HG03457 (cell line): ENCODE measurements at regions not wholly inside any gene's neighbourhood (a gene's known extent, or its start where the extent isn't known, plus 50 kb on each side); places are given as distances from the start of the nearest gene placed in this dataset.

ENCODE experiments used
- ATAC-seq: cut with Tn5 transposase; IDR thresholded peaks from one replicate; pipeline ENCODE4 v1.9.1; 2021; ENCODE audit warnings: moderate number of reproducible peaks; ENCODE audit not compliant: unreplicated experiment

- ATAC-seq: no peak
These were observed 101.0 kb upstream of the HS3ST1 start for GRCh38 chr4:11529625-11530201.

- ATAC-seq: no peak
These were observed 96.4 kb upstream of the HS3ST1 start for GRCh38 chr4:11525085-11525484.

GRCh38 chr4:11518754-11519153, 90.1 kb upstream of the HS3ST1 start:
- ATAC-seq: no peak

GRCh38 chr4:11514779-11515419, 86.2 kb upstream of the HS3ST1 start:
- ATAC-seq: no peak

GRCh38 chr4:11514003-11514402, 85.3 kb upstream of the HS3ST1 start:
- ATAC-seq: no peak

- ATAC-seq: no peak
These were observed 84.2 kb upstream of the HS3ST1 start for GRCh38 chr4:11512871-11513270.

GRCh38 chr4:11511321-11511720, 82.6 kb upstream of the HS3ST1 start:
- ATAC-seq: no peak

- ATAC-seq: no peak
These were observed 79.2 kb upstream of the HS3ST1 start for GRCh38 chr4:11507920-11508319.

GRCh38 chr4:11506194-11506593, 77.5 kb upstream of the HS3ST1 start:
- ATAC-seq: no peak

GRCh38 chr4:11505221-11505971, 76.7 kb upstream of the HS3ST1 start:
- no peak for ATAC-seq

GRCh38 chr4:11503166-11503565, 74.5 kb upstream of the HS3ST1 start:
- ATAC-seq: no peak

- no peak for ATAC-seq
These were observed 69.3 kb upstream of the HS3ST1 start for GRCh38 chr4:11497972-11498371.

GRCh38 chr4:11497212-11497806, 68.6 kb upstream of the HS3ST1 start:
- no peak for ATAC-seq

GRCh38 chr4:11496351-11496829, 67.7 kb upstream of the HS3ST1 start:
- no peak for ATAC-seq

GRCh38 chr4:11495818-11496217, 67.1 kb upstream of the HS3ST1 start:
- no peak for ATAC-seq

GRCh38 chr4:11495291-11495690, 66.6 kb upstream of the HS3ST1 start:
- ATAC-seq: no peak

GRCh38 chr4:11494232-11494631, 65.5 kb upstream of the HS3ST1 start:
- no peak for ATAC-seq

GRCh38 chr4:11489453-11490083, 60.9 kb upstream of the HS3ST1 start:
- no peak for ATAC-seq

- no peak for ATAC-seq
These were observed 60.2 kb upstream of the HS3ST1 start for GRCh38 chr4:11488657-11489452.

- ATAC-seq: no peak
These were observed 59.3 kb upstream of the HS3ST1 start for GRCh38 chr4:11487868-11488544.
